ENCODE measurements at regions not wholly inside any gene's neighbourhood (a gene's known extent, or its start where the extent isn't known, plus 50 kb on each side); places are given as distances from the start of the nearest gene placed in this dataset.

- TF ChIP-seq, protein P1, sequence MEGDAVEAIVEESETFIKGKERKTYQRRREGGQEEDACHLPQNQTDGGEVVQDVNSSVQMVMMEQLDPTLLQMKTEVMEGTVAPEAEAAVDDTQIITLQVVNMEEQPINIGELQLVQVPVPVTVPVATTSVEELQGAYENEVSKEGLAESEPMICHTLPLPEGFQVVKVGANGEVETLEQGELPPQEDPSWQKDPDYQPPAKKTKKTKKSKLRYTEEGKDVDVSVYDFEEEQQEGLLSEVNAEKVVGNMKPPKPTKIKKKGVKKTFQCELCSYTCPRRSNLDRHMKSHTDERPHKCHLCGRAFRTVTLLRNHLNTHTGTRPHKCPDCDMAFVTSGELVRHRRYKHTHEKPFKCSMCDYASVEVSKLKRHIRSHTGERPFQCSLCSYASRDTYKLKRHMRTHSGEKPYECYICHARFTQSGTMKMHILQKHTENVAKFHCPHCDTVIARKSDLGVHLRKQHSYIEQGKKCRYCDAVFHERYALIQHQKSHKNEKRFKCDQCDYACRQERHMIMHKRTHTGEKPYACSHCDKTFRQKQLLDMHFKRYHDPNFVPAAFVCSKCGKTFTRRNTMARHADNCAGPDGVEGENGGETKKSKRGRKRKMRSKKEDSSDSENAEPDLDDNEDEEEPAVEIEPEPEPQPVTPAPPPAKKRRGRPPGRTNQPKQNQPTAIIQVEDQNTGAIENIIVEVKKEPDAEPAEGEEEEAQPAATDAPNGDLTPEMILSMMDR (IDR thresholded peaks at IDR 0.05; ENCODE audit: borderline replicate concordance, extremely low read depth, low read length, poor library complexity, severe bottlenecking) = no peak
- TF ChIP-seq EZH2 (IDR thresholded peaks at IDR 0.05; ENCODE audit: borderline replicate concordance, low read depth, low read length, severe bottlenecking) = no peak
Measured at GRCh38 chrX:45751156-45751555, 550.5 kb upstream of the DIPK2B start.
